HG03457 (cell line): ENCODE measurements at regions not wholly inside any gene's neighbourhood (a gene's known extent, or its start where the extent isn't known, plus 50 kb on each side); places are given as distances from the start of the nearest gene placed in this dataset.

Source experiments
- ATAC-seq: cut with Tn5 transposase; IDR thresholded peaks from one replicate; pipeline ENCODE4 v1.9.1; 2021; ENCODE audit warnings: moderate number of reproducible peaks; ENCODE audit not compliant: unreplicated experiment

GRCh38 chr4:61036071-61036684, 163.9 kb upstream of the ADGRL3 start:
- ATAC-seq, result no peak

GRCh38 chr4:61041527-61041926, 158.6 kb upstream of the ADGRL3 start:
- ATAC-seq, result no peak

- ATAC-seq, result no peak
Measured at GRCh38 chr4:61044837-61045236, 155.3 kb upstream of the ADGRL3 start.

- ATAC-seq, result no peak
Measured at GRCh38 chr4:61049018-61049417, 151.1 kb upstream of the ADGRL3 start.

GRCh38 chr4:61067381-61067780, 132.7 kb upstream of the ADGRL3 start:
- ATAC-seq, result no peak

- no peak for ATAC-seq
Measured at GRCh38 chr4:61068060-61068459, 132.1 kb upstream of the ADGRL3 start.

- ATAC-seq, result no peak
Measured at GRCh38 chr4:61068745-61069144, 131.4 kb upstream of the ADGRL3 start.

GRCh38 chr4:61070269-61070668, 129.9 kb upstream of the ADGRL3 start:
- no peak for ATAC-seq

GRCh38 chr4:61079427-61079826, 120.7 kb upstream of the ADGRL3 start:
- no peak for ATAC-seq

GRCh38 chr4:61079976-61080375, 120.2 kb upstream of the ADGRL3 start:
- no peak for ATAC-seq

GRCh38 chr4:61085534-61085933, 114.6 kb upstream of the ADGRL3 start:
- ATAC-seq, result no peak

GRCh38 chr4:61086357-61086756, 113.8 kb upstream of the ADGRL3 start:
- ATAC-seq, result no peak

GRCh38 chr4:61086979-61087378, 113.1 kb upstream of the ADGRL3 start:
- no peak for ATAC-seq

GRCh38 chr4:61094854-61095598, 105.1 kb upstream of the ADGRL3 start:
- no peak for ATAC-seq

GRCh38 chr4:61128682-61129081, 71.4 kb upstream of the ADGRL3 start:
- no peak for ATAC-seq

GRCh38 chr4:61129971-61130370, 70.2 kb upstream of the ADGRL3 start:
- ATAC-seq, result no peak

- no peak for ATAC-seq
Measured at GRCh38 chr4:61143461-61143860, 56.7 kb upstream of the ADGRL3 start.

- ATAC-seq, result no peak
Measured at GRCh38 chr4:61149278-61149677, 50.8 kb upstream of the ADGRL3 start.
